Right renal pelvis (tissue), 4 donors: ENCODE measurements at regions not wholly inside any gene's neighbourhood (a gene's known extent, or its start where the extent isn't known, plus 50 kb on each side); places are given as distances from the start of the nearest gene placed in this dataset.
"Not testable (repeated sequence)": the region's sequence is repeated elsewhere in the genome, so short reads cannot be mapped to it uniquely, and the experiment has no call there.

Experiments used
- DNase-seq, 4 donors: peaks; one replicate each; pipeline ENCODE4 v3.0.0-alpha.2; 2013; ENCODE audit warnings: low read depth in 4 of 4, low spot score in 3 of 4, missing footprints in 1 of 4

DNA sequence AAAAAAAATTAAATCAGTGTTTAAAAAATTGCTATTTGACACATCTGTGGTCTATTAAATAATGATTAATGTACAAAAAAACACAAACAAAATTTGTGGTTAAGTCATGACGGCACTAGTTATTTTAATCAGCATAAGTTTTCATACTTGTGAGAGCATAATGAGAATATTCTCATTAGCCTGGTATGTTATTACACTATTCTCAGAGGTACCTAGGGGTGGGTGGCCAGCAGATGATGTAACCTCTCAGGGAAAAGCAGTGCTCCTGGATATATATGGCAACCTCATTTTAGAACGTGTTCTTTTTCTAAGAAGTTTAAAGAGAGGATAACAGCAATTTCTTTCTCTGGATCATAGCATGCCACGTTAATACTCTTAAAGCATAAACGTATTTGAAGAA, 109.2 kb downstream of the GJA1 start:
- DNase-seq, result no peak

GRCh38 chr6:121548131-121548530, 112.7 kb downstream of the GJA1 start:
- no peak for DNase-seq

GRCh38 chr6:121549736-121550135, 114.3 kb downstream of the GJA1 start:
- no peak for DNase-seq

DNA sequence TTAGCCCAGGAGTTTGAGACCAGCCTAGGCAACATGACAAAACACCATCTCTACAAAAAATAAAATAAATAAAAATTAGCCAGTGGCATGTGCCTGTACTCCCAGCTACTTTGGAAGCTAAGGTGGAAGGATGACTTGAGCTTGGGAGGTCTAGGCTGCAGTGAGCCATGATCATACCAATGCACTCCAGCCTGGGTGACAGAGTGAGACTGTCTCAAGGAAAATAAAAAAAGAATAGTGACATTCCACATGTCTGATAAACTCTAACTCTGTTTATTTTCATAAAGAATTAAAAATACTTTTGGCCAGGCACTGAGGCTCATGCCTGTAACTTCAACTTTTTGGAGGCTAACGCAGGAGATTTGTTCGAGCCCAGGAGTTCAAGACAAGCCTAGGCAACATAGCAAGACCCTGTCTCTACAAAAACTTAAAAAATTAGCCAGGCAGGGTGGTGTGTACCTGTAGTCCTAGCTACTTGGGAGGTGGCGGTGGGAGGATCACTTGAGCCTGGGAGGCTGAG, 115.1 kb downstream of the GJA1 start:
- no peak for DNase-seq

DNA sequence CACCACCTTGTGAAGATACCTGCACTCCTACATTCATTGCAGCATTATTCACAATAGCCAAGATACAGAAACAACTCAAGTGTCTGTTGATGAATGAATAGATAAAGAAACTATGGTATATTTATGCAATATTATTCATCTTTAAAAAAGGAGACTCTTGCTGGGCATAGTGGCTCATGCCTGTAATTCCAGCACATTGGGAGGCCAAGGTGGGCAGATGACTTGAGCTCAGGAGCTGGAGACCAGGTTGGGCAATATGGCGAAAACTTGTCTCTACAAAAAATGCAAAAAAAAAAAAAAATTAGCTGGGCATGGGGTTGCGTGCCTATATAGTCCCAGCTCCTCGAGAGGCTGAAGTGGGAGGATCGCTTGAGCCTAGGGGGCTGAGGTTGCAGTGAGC, 119.8 kb downstream of the GJA1 start:
- DNase-seq, result no peak

DNA sequence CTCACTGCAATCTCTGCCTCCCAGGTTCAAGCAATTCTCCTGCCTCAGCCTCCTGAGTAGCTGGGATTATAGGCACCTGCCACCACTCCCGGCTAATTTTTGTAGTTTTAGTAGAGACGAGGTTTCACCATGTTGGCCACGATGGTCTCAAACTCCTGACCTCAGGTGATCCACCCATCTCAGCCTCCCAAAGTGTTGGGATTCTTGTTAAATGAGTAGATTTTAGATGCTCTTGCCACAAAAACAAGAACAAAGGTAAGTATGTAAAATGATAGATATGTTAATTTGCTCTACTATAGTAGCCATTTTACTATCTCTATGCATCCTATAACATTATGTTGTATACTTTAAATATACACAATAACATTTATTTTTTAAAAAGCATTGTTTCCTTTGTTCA, 120.7 kb downstream of the GJA1 start:
- not testable (repeated sequence) for DNase-seq

DNA sequence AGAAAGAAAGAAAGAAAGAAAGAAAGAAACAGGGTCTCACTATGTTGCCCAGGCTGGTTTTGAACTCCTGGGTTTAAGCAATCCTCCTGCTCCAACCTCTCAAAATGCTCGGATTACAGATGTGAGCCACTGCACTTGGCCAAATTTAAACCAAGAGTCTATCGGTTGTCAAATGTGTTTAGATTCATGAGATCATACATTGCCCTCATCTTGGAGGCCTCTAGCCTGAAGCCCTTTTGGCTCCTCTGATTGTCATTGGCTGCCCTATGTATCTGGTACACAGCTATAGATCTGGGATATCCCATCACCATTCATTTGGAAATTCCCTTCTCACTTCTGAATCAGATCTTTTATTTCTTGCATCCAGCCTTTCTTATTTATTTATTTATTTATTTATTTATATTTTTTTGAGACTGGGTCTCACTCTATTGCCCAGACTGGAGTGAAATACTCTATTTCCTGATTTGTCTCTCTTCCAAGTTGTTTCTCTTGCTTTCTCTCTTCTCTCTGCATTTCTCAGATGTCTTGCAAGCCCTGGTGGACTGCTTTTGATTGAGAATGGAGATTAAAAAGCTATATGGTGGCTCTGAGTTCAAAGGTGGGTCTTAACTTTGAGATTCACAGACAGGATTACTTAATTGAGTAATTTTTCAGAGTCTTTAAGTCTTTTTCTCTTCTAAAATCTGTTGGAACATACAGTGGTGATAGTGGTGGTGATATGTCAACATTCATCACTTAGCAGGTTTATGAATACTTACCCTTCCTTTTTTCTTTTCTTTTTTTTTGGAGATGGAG, 121.9 kb downstream of the GJA1 start:
- DNase-seq, result no peak

- no peak for DNase-seq
These were observed 124.3 kb downstream of the GJA1 start for GRCh38 chr6:121559611-121560269.

DNA sequence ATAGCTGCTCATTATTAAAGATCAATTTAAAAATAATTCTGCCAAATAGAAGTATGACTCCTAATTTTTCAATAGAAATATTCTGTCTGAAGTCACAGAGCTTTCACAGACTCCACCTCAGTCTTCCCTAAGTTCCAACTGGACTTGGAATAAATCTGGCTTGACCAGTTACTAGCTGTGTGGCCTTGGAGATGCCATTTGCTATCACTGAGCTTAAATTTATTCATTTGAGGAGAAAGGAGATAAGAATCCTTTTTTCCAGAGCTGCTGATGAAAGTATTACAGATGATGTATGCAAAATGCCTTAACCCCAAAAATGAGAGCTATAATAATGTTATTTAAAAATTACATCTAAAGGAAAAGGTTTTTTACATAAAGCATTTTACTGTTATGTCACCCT, 125.0 kb downstream of the GJA1 start:
- no peak for DNase-seq

DNA sequence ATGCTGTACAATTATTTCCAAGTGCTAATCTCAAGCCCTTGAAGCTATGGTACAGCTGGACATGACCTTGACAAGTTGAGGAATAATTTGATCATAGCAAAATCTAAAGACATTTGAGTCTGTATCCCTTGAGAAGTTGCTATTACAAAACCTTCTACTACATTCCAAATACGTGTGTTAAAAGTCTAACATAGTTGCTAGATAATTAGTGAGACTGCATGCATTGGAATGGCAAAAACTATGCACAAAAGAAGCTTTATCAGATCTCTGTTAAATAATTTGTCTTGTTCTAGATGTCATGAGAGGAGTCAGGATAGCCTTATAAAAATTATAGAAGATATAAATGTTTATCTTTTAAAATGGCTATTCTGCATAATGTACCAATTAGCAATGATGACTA, 127.8 kb downstream of the GJA1 start:
- DNase-seq, result no peak

GRCh38 chr6:121564529-121564928, 129.1 kb downstream of the GJA1 start:
- not testable (repeated sequence) for DNase-seq

- DNase-seq, result no peak
These were observed 136.0 kb downstream of the GJA1 start for GRCh38 chr6:121571455-121571854.

DNA sequence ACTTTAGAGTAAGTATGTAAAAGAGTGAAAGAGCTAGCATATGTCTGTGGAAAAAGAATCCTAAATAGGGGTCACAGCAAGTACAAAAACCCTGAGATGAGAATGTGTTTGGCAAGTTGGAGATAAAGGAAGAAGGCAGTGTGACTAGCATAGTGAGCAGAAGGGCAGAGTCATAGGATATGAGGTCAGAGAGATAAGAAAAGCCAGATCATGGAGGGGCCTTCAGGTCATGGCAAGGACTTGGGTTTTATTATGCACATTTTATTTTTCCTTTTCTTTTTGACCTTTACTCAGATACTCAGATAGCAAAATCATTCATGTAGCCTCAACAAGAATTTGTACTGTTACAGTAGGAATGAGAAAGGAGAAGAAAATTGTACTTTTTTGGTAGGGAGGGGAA, 138.0 kb downstream of the GJA1 start:
- DNase-seq, result no peak

GRCh38 chr6:121578216-121578615, 142.8 kb downstream of the GJA1 start:
- DNase-seq, result no peak

- DNase-seq, result no peak
These were observed 144.0 kb downstream of the GJA1 start for GRCh38 chr6:121579478-121579877.

GRCh38 chr6:121581327-121581726, 145.9 kb downstream of the GJA1 start:
- no peak for DNase-seq

DNA sequence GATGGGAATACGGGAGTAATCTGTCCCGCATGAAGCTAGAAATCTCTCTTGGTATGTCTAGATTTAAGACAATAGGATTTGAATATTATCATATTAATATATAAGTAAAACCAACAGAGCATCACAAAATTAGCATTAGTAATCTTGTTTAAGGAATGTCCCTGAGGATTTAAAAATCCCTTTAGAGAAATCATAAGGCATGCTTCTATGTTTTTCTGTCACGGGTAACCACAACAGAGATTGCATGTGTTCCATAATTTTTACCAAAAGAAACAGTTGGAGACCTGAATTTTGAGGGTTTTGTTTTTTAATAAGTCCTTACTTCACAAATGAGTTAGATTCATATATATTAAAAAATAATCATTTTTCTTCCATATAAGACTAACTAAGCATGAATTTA, 146.8 kb downstream of the GJA1 start:
- DNase-seq, result no peak

DNA sequence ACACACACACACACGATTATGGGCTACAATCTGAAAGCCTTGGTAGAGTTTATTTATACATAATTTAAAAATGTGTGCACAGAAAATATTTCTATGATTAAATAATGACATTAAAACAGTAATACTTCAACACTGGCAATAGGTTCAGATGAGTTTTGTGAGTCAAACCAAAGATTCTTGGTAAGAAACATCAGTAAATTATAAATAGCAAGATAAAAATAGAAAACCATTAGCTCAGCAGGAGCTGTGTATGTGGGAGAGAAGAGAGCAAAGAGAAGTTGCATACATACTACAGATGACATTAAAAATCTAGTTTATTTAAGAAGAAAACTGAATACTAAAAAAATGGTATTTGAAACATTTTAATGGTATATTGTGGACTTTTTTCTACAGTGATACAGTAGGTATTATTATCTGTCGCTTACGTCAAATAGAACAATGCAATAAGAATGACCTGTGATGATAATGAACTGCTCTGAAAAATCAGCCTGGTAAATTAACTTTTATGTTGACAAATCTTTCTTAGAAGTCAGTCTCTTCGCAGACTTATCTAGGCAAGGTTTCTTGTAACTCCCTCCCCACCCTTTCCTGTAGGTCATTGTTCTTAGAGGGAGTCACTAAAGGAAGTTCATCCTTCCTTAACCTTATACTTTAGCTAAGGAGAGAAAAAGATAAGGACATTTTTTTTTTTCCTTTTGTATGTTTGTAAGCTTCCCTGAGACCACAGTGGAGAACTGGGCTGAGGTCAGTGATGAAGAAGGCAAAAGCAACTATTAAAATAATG, 149.3 kb downstream of the GJA1 start:
- peak in 1 of 4 donors; percentile 10 for DNase-seq

DNA sequence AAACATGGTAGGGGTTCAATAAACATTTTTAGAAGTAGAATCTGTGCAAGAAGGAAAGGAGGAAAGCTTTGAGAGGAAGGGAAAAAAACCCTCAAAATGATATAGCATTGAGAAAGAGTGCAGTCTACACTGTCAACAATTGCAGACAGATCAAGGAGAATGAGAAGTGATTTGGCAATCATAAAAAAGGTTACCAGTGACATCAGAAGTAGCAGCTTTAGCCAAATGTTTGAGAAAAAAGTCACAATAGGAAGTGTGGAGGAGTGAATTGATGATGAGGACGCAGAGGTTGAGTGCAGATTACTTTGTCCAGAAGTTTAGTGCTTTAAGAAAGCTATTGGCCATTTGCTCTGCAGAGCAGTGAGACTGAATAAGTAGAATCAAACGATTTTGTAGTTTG, 155.0 kb downstream of the GJA1 start:
- no peak for DNase-seq

GRCh38 chr6:121590916-121591315, 155.5 kb downstream of the GJA1 start:
- DNase-seq, result no peak

DNA sequence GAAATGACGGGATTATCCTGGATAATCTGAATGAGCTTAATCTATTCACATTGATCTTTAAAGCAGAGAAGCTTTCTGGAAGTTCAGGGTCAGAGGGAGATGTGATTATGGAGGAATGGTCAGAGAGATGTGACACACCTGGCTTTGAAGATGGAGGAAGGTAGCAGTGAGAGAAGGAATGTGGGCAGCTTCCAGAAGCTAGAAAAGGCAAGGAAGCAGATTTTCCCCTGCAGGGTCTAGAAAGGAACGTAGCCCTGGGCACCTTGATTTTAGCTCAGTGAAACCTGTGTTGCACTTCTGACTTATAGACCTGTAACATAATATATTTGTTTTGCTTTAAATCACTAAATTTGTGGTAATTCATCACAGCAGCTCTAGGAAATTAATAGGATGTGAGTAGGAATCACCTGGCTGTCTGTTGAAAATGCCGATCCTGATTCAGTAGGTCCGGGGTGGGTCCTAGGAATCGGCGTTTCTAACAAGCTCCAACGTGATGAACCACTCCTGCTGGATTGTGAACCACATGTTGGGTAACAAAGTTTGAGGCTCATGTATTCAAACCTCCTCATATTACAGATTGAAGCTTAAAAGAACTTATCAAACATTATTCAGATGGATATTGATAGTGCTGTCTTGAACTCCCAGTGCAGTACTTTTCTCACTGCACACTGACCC, 157.0 kb downstream of the GJA1 start:
- DNase-seq, result no peak
